Astrocyte of the cerebellum (primary cell): ENCODE measurements at regions not wholly inside any gene's neighbourhood (a gene's known extent, or its start where the extent isn't known, plus 50 kb on each side); places are given as distances from the start of the nearest gene placed in this dataset.

Experiments
- DNase-seq: peaks from one replicate; pipeline ENCODE4 v3.0.0-alpha.2; 2011; ENCODE audit warnings: low read depth
- H3K4me3 ChIP-seq: 2 replicates; pipeline ENCODE4 v1.5.1; 2011; ENCODE audit warnings: mild to moderate bottlenecking, low read depth, low read length, moderate library complexity
- CTCF ChIP-seq: IDR thresholded peaks from 2 replicates; pipeline ENCODE4 v1.5.1; 2012; ENCODE audit warnings: low read length, low read depth, moderate library complexity, mild to moderate bottlenecking; ENCODE audit errors: missing control alignments
- in situ Hi-C: cut with HindIII; loops from 2 replicates; pipeline ENCODE4 v1.10.0; 2017; ENCODE audit warnings: low sequenced_read_pairs

- no peak for DNase-seq
- no peak overlapping the region for H3K4me3 ChIP-seq
- TF ChIP-seq CTCF, result no peak
- in situ Hi-C loops, result no loop called here
Measured at GRCh38 chr2:183671233-183671632, 547.0 kb downstream of the NUP35 start.

GRCh38 chr2:183678908-183679307 lies 554.7 kb downstream of the NUP35 start:
- DNase-seq, result no peak
- H3K4me3 ChIP-seq, result no peak overlapping the region
- in situ Hi-C loops, result no loop called here
- TF ChIP-seq CTCF, result no peak

GRCh38 chr2:183680573-183680972 lies 556.3 kb downstream of the NUP35 start:
- no peak for DNase-seq
- no peak overlapping the region for H3K4me3 ChIP-seq
- TF ChIP-seq CTCF, result no peak
- in situ Hi-C loops, result no loop called here

- TF ChIP-seq CTCF, result no peak
- DNase-seq, result no peak
- in situ Hi-C loops, result no loop called here
- no peak overlapping the region for H3K4me3 ChIP-seq
Measured at GRCh38 chr2:183684686-183685085, 560.4 kb downstream of the NUP35 start.

- no peak overlapping the region for H3K4me3 ChIP-seq
- in situ Hi-C loops, result no loop called here
- no peak for DNase-seq
- TF ChIP-seq CTCF, result no peak
Measured at GRCh38 chr2:183696028-183696427, 571.8 kb downstream of the NUP35 start.

GRCh38 chr2:183709829-183710228 lies 585.6 kb downstream of the NUP35 start:
- in situ Hi-C loops, result no loop called here
- DNase-seq, result no peak
- H3K4me3 ChIP-seq, result no peak overlapping the region
- no peak for TF ChIP-seq CTCF

GRCh38 chr2:183718246-183718645 lies 594.0 kb downstream of the NUP35 start:
- in situ Hi-C loops, result no loop called here
- no peak overlapping the region for H3K4me3 ChIP-seq
- no peak for DNase-seq
- no peak for TF ChIP-seq CTCF
